ENCODE measurements at regions not wholly inside any gene's neighbourhood (a gene's known extent, or its start where the extent isn't known, plus 50 kb on each side); places are given as distances from the start of the nearest gene placed in this dataset.

DNA sequence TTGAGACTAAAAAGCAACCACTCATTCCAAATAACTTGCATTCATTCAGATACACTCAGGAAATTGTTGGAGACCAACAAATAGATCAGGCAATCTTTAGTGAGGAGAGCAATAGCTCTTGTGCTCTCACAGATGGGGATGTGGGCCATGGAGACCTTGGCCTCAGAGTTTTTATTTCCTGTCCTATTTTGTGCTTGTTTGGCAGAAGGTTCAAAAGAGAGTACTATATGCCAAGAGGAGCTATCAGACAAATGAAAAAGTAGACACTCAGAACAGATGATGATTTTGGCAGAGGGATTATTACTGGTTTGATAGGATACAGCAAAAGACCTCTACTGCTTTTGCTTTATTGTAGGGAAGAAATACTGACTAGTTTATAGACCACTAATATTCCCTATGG lies 230.2 kb downstream of the KCNE4 start:
- H3K4me1 ChIP-seq = no peaks in the 10 kb centered on the region
- H3K36me3 ChIP-seq = no peaks in the 10 kb centered on the region
- H3K4me3 ChIP-seq = no peak overlapping the region
- no peaks in the 10 kb centered on the region for H3K9me3 ChIP-seq
- H3K27ac ChIP-seq = no peak overlapping the region
- intact Hi-C loops (cut with DNase I) = no loop called here
- no peak for TF ChIP-seq CTCF (IDR thresholded peaks at IDR 0.05)
- ATAC-seq (no peak), DNase-seq (no peak)
- no peaks in the 10 kb centered on the region for H3K27me3 ChIP-seq (ENCODE audit: low read depth)

DNA sequence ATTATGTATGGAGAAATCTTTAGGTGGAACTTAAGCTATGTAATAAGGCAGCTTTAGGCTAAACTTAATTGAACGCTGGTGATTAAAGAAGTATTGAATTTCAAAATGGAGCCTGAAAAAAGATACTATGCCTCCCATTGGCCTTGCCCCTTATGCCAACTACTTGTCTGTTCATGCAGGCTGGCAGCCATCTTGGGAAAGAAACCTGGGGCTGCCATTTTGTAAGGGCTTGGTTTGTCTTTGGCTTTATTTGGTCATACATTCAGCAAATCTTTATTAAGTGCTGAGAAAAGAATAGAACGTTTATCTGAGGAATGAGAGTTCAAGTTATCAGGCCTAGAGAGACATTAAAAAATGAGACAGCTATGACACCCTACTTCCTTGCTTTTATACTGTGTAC lies 231.3 kb downstream of the KCNE4 start:
- Histone ChIP-seq H3K4me1 (no peaks in the 10 kb centered on the region), H3K27ac (no peak overlapping the region), H3K9me3 (no peaks in the 10 kb centered on the region), H3K27me3 (ENCODE audit: low read depth) (no peaks in the 10 kb centered on the region), H3K36me3 (no peaks in the 10 kb centered on the region), H3K4me3 (no peak overlapping the region)
- TF ChIP-seq CTCF (IDR thresholded peaks at IDR 0.05) = no peak
- ATAC-seq (no peak), DNase-seq (no peak)
- intact Hi-C loops (cut with DNase I) = no loop called here

DNA sequence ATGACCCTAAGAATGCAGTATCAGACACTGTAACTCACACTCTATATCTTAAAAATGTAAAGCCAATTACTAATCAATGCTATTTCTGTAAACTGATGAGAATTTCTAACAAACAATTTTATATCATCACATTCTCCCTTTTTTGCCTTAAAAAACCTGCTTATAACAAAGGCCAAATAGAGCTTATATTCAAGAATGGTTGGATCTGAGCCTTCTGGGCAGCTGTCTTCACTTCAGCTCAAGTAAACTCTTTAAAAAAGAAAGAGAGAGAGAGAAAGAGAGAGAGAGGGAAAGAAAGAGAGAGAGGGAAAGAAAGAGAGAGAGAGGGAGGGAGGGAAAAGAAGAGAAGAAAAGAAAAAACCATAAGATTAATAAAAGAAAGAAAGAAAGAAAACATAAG lies 231.8 kb downstream of the KCNE4 start:
- ATAC-seq (no peak), DNase-seq (no peak)
- no peak overlapping the region for H3K27ac ChIP-seq
- no peaks in the 10 kb centered on the region for H3K9me3 ChIP-seq
- intact Hi-C loops (cut with DNase I) = no loop called here
- TF ChIP-seq CTCF (IDR thresholded peaks at IDR 0.05) = no peak
- no peak overlapping the region for H3K4me3 ChIP-seq
- H3K27me3 ChIP-seq (ENCODE audit: low read depth) = no peaks in the 10 kb centered on the region
- no peaks in the 10 kb centered on the region for H3K4me1 ChIP-seq
- no peaks in the 10 kb centered on the region for H3K36me3 ChIP-seq

- intact Hi-C loops (cut with DNase I) = no loop called here
- TF ChIP-seq CTCF (IDR thresholded peaks at IDR 0.05) = no peak
- no peaks in the 10 kb centered on the region for H3K36me3 ChIP-seq
- H3K4me3 ChIP-seq = no peak overlapping the region
- no peaks in the 10 kb centered on the region for H3K27me3 ChIP-seq (ENCODE audit: low read depth)
- DNase-seq (no peak), ATAC-seq (no peak)
- no peak overlapping the region for H3K27ac ChIP-seq
- no peaks in the 10 kb centered on the region for H3K9me3 ChIP-seq
- no peaks in the 10 kb centered on the region for H3K4me1 ChIP-seq
Observed at GRCh38 chr2:223285370-223286265, 233.6 kb downstream of the KCNE4 start.

DNA sequence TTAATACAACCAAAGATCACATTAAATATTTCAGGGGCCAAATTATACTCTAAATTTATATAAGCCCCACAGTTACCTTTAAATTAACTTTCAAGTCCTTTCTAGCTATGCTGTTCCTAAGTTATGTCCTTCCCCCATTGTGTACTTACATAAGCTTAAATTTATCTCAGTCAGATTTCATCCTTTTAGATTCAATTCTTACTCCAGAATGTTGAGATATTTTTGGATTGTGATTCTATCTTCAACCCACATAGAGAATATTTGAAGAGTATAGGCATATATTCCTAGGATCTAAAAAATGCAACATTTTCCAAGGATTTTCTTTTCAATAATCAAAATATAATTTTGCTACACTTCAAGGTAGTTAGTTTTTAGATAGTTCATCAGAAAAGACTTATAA lies 242.8 kb downstream of the KCNE4 start:
- Histone ChIP-seq H3K27ac (no peak overlapping the region), H3K27me3 (ENCODE audit: low read depth) (no peaks in the 10 kb centered on the region), H3K36me3 (no peaks in the 10 kb centered on the region), H3K9me3 (no peaks in the 10 kb centered on the region), H3K4me3 (no peak overlapping the region), H3K4me1 (no peaks in the 10 kb centered on the region)
- DNase-seq (no peak), ATAC-seq (no peak)
- intact Hi-C loops (cut with DNase I) = no loop called here
- no peak for TF ChIP-seq CTCF (IDR thresholded peaks at IDR 0.05)
